ENCODE measurements at regions not wholly inside any gene's neighbourhood (a gene's known extent, or its start where the extent isn't known, plus 50 kb on each side); places are given as distances from the start of the nearest gene placed in this dataset.

DNA sequence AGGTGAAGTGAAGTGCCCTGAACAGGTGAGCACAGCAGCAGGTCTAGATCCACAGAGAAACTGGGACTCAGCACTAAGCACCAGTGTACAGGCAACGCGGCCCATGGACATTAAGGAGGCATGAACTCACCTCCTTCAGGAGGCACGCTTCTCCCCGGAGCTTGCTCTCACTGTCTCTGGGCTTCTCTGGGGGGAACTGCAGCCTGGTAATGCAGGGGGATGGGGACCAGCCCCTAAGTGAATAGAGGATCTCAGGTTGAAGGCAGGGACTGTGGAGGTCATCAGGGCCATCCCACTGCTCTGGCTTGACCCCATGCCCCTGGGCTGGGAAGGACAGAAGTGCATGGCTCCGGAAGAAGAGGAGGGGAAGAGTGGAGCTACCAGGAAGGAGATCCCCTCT is 495.6 kb upstream of the B3GAT1 start:
- TF ChIP-seq, protein P1, sequence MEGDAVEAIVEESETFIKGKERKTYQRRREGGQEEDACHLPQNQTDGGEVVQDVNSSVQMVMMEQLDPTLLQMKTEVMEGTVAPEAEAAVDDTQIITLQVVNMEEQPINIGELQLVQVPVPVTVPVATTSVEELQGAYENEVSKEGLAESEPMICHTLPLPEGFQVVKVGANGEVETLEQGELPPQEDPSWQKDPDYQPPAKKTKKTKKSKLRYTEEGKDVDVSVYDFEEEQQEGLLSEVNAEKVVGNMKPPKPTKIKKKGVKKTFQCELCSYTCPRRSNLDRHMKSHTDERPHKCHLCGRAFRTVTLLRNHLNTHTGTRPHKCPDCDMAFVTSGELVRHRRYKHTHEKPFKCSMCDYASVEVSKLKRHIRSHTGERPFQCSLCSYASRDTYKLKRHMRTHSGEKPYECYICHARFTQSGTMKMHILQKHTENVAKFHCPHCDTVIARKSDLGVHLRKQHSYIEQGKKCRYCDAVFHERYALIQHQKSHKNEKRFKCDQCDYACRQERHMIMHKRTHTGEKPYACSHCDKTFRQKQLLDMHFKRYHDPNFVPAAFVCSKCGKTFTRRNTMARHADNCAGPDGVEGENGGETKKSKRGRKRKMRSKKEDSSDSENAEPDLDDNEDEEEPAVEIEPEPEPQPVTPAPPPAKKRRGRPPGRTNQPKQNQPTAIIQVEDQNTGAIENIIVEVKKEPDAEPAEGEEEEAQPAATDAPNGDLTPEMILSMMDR (IDR thresholded peaks at IDR 0.05; ENCODE audit: low read depth, low read length): no peak
- H3K4me3 ChIP-seq (ENCODE audit: low read depth, low read length): no peak overlapping the region

DNA sequence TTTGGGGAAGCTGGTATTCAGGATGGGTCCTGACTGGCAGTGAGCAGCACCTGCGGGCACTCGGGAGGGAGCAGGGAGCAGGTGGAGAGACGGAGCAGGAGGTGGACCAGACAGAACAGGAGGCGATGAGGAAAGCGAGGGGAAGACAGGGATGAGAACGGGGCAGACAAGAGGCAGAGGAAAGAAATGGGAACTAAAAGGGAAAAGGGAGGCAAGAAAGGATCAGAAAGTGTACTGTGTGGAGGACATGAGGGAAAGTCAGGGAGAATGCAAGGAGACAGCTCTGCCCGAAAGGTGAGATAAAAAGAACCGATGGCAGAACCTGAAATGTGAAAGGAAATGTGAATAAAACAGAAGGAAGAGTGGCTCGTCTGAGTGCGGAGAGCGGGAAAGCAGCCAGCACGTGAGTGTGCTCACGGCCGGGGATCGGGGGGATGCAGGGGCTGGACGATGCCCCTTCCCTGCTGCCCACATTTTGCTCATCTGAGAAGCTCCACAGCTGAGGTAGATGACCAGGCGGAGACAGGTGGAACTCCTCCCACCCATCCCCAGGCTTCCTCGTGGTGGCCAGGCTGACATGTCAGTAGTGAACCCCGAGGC is 494.4 kb upstream of the B3GAT1 start:
- H3K4me3 ChIP-seq (ENCODE audit: low read depth, low read length): no peak overlapping the region
- TF ChIP-seq, protein P1 (IDR thresholded peaks at IDR 0.05; ENCODE audit: low read depth, low read length): no peak

DNA sequence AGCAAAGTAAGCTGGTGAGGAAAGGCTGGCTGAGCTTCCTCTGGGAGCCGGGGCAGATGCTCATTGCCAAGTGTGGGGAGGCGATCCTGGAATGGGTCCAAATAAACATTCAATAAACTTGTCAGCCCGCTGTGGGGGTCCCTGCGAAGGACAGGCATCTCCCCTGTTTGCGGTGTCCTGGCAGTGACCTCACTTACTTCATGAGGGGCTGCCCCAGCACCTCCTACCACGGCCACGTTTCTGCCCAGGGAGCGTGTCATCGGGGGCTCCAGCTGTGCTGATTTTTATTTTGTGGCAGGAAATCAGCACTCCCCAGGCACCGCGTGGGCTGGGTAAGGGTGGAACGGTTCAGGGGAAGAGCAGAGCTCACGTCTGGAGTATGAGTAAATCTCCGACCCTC is 493.9 kb upstream of the B3GAT1 start:
- TF ChIP-seq, protein P1 (IDR thresholded peaks at IDR 0.05; ENCODE audit: low read depth, low read length): no peak
- H3K4me3 ChIP-seq (ENCODE audit: low read depth, low read length): no peak overlapping the region

DNA sequence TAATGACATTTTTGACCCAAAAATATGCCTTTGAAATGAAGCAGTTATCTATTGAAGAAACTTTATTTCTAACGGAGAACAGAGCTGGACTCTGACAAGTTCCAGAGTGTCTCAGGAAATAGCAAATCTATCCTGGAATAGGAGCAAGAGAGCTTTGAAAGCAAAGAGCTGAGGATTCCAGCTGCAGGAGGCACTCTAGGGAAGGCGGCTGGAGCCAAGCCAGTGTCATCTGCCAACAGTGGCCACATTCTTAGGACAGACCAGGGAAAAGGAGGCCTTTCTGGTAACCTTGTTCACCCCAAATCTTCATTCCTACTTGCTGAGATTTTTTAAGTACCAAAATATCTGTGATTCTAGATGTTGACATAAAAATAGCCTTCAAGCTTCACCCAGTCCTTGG is 493.5 kb upstream of the B3GAT1 start:
- no peak overlapping the region for H3K4me3 ChIP-seq (ENCODE audit: low read depth, low read length)
- TF ChIP-seq, protein P1 (IDR thresholded peaks at IDR 0.05; ENCODE audit: low read depth, low read length): no peak

DNA sequence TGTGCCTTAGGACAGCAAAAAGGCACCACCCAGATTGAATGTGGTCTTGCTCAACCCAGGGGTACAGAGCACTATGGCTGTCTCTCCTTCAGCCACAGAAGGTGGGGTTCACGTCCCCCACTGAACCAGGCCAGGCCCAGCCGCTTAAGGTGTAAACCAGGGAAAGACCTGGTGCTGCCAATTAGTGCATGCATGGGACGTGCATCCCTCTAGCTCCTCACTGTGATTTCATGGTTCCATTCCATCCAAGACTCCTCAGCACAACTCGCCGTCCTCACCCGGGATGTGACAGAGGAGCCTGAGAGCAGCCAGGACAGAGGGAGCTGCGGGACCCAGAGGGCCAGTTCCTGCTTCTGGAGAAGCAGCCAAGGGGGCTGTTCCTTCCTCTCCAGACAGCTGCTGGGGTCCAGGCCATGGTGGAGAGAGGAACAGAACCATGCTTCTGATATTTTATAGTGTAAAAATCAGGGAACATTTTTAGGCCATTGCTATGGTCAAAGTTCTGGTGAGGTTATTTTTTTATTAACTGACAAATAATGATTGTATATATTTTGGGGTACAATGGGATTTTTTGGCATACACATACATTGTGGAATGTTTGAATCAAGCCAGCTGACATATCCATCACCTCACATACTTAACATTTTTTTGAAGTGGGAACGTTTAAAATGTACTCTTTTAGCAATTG is 492.2 kb upstream of the B3GAT1 start:
- TF ChIP-seq, protein P1 (IDR thresholded peaks at IDR 0.05; ENCODE audit: low read depth, low read length): no peak
- H3K4me3 ChIP-seq (ENCODE audit: low read depth, low read length): no peak overlapping the region

DNA sequence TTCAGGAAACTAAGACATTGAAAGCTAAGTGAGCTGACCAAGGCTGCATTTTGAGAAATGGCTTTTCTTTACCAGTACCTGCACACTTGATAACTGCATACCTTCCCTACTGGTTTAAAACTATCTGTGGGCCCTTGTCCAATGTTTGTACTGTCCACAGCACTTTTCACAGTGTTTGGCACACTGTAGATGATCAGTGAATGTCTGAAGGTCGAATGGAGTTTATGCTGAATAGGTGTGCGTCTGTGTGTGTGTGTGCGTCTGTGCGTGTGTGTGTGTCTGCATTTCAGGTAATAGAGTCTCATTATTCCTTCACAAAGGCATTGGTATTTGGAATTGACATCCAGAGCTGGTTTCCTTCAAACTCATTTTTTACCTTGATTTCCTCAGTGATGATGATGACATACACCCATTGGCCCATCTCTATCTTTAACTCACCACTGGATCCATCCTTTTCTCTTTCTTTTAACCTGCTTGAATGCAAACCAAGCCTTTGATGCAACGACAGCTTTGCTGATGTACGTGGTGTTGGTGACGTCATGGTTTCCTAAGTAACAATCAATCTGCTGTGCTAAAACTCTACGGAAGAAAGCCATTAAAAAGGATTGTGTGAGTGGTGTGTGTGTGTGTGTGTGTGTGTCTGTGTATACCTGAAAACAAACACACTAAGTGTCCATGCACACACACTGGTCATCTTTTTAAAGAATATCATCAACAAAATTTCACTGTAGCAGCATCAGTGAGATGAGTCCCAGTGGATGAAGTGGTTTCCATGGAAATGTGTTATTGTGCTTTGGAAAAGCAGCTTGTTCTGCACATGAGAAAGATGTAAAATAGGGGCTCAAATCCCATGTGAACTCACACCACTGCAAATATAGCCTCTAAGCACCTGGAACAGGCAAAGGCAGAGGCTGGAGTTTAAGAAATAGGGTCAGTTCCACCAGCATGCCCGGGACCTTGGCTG is 490.2 kb upstream of the B3GAT1 start:
- TF ChIP-seq, protein P1 (IDR thresholded peaks at IDR 0.05; ENCODE audit: low read depth, low read length): no peak

More for the DNA sequence above, 490.2 kb upstream of the B3GAT1 start:
- no peak overlapping the region for H3K4me3 ChIP-seq (ENCODE audit: low read depth, low read length)
